MM.1S (cell line): ENCODE measurements at regions not wholly inside any gene's neighbourhood (a gene's known extent, or its start where the extent isn't known, plus 50 kb on each side); places are given as distances from the start of the nearest gene placed in this dataset.

ENCODE experiments used
- CTCF ChIP-seq: fragments of 300-600 bp; sonication (generic); IDR thresholded peaks from 2 replicates; pipeline ENCODE4 v1.5.1; 2016; ENCODE audit warnings: antibody characterized with exemption, low read length, mixed read lengths
- EZH2 ChIP-seq: fragments of 300-600 bp; sonication (generic); optimal IDR thresholded peaks from 2 replicates; pipeline ENCODE3; 2017; ENCODE audit warnings: low read depth, mild to moderate bottlenecking, antibody characterized with exemption, low read length, mixed read lengths
- EZH2phosphoT487 ChIP-seq: fragments of 300-600 bp; sonication (generic); IDR thresholded peaks from 2 replicates; pipeline ENCODE4 v1.6.1; 2018; ENCODE audit warnings: antibody characterized with exemption, low read length

- TF ChIP-seq CTCF, result no peak
- TF ChIP-seq EZH2phosphoT487, result no peak
- no peak for TF ChIP-seq EZH2
These were observed 488.0 kb upstream of the CTNND2 start for GRCh38 chr5:12392246-12392645.
